22Rv1 (cell line): ENCODE measurements at regions not wholly inside any gene's neighbourhood (a gene's known extent, or its start where the extent isn't known, plus 50 kb on each side); places are given as distances from the start of the nearest gene placed in this dataset.

Experiments
- CTCF ChIP-seq: fragments of 450-650 bp; IDR thresholded peaks from 2 replicates; pipeline ENCODE4 v1.5.1; 2017; ENCODE audit warnings: mild to moderate bottlenecking
- ZFX ChIP-seq: fragments of 450-650 bp; IDR thresholded peaks from 2 replicates; pipeline ENCODE4 v1.6.1; 2017; ENCODE audit warnings: antibody characterized with exemption, borderline replicate concordance

GRCh38 chr1:14165371-14165801 lies 433.1 kb upstream of the KAZN start:
- no peak for TF ChIP-seq CTCF
- TF ChIP-seq ZFX, result no peak
